ENCODE measurements at regions not wholly inside any gene's neighbourhood (a gene's known extent, or its start where the extent isn't known, plus 50 kb on each side); places are given as distances from the start of the nearest gene placed in this dataset.

DNA sequence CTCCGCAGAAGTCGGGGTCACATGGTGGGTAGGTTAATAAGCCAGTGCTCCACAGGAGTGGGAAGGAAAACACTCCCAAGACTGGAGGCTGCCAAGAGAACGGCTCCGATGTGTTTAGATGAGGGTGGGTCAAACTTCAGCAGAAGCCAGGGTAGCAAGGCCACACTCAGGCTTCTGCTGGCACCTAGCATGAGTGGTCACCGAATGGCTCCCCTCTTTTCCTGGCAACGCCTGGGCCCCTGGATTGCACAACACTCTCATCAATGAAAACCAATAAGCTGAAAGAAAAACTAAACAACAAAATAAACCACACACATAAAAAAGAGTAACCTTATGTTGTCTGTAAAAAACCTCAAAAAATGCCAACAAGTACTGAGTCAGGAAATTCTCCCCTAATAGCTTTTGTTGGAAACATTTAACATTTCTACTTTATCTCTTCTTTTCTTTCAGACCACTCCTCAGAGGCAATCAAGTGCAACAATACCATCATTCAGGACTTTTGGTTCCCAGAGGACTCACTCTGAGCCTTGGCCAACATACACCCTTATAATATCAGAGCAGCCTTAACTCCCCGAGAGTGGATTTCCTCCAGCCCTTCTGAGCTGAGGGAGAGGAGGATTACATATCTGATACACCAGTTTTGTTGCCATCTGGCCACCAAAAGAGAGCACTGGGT is 279.9 kb downstream of the ENC1 start:
- H3K36me3 ChIP-seq (ENCODE audit: control insufficient read depth in 2 of 2, extremely low read depth in 1 of 2, insufficient read depth in 2 of 2, low read length in 2 of 2), result no peaks in the 10 kb centered on the region
- H3K9me3 ChIP-seq (replicated peaks; ENCODE audit: control insufficient read depth, insufficient read depth, low read length), result no peaks in the 10 kb centered on the region
- H3K27me3 ChIP-seq (ENCODE audit: control insufficient read depth in 2 of 2, insufficient read depth in 2 of 2, low read length in 2 of 2), result peaks cover 0 to 4% of the 10 kb centered on the region in 2 experiments
- H4K20me1 ChIP-seq (replicated peaks; ENCODE audit: control insufficient read depth, extremely low read depth, insufficient read depth, low read length), result no peaks in the 10 kb centered on the region
- H3K4me3 ChIP-seq (replicated peaks in 1 of 3; ENCODE audit: insufficient read depth in 1 of 3, low read depth in 1 of 3, low read length in 3 of 3), result no peak overlapping the region
- no peak overlapping the region for H3K4me2 ChIP-seq (ENCODE audit: insufficient read depth, low read length)
- H3K4me1 ChIP-seq (ENCODE audit: control insufficient read depth, extremely low read depth, insufficient read depth, low read length), result no peaks in the 10 kb centered on the region
- H3K27ac ChIP-seq (ENCODE audit: insufficient read depth, low read depth, low read length), result no peak overlapping the region
- no peaks in the 10 kb centered on the region for H3K9me1 ChIP-seq (replicated peaks; ENCODE audit: control insufficient read depth, extremely low read depth, insufficient read depth, low read length)
- no peak overlapping the region for H2AFZ ChIP-seq (ENCODE audit: low read depth, low read length)
- no peak overlapping the region for H3K9ac ChIP-seq (replicated peaks; ENCODE audit: extremely low read depth, insufficient read depth, low read length)
- TF ChIP-seq GATA2 (IDR thresholded peaks at IDR 0.05; ENCODE audit: insufficient read depth, insufficient read length, low read depth, low read length) (no peak), FOS (IDR thresholded peaks at IDR 0.05; ENCODE audit: borderline replicate concordance, insufficient read depth, low read length) (no peak), POLR2A (IDR thresholded peaks at IDR 0.05; ENCODE audit: low read depth, low read length) (no peak), POLR2AphosphoS5 (IDR thresholded peaks at IDR 0.05; ENCODE audit: insufficient read depth, low read depth, low read length) (no peak)
- TF ChIP-seq, protein P1, sequence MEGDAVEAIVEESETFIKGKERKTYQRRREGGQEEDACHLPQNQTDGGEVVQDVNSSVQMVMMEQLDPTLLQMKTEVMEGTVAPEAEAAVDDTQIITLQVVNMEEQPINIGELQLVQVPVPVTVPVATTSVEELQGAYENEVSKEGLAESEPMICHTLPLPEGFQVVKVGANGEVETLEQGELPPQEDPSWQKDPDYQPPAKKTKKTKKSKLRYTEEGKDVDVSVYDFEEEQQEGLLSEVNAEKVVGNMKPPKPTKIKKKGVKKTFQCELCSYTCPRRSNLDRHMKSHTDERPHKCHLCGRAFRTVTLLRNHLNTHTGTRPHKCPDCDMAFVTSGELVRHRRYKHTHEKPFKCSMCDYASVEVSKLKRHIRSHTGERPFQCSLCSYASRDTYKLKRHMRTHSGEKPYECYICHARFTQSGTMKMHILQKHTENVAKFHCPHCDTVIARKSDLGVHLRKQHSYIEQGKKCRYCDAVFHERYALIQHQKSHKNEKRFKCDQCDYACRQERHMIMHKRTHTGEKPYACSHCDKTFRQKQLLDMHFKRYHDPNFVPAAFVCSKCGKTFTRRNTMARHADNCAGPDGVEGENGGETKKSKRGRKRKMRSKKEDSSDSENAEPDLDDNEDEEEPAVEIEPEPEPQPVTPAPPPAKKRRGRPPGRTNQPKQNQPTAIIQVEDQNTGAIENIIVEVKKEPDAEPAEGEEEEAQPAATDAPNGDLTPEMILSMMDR (IDR thresholded peaks at IDR 0.05; ENCODE audit: extremely low read depth in 1 of 2, insufficient read depth in 1 of 2, low read depth in 1 of 2, low read length in 2 of 2), result no peak
- FAIRE-seq, result no peak
- ChIA-PET POLR2A (no interaction called here), CTCF (no interaction called here)
- H3K79me2 ChIP-seq (ENCODE audit: control insufficient read depth, insufficient read depth, low read length), result no peaks in the 10 kb centered on the region
- dilution Hi-C loops (cut with MboI; ENCODE audit: extremely low pct_ligation_motif_present, low sequenced_read_pairs) (no loop called here), intact Hi-C loops (cut with micrococcal nuclease) (no loop called here)
- DNase-seq (ENCODE audit: low read depth, low spot score), result no peak
- BruUV-seq (replicated peaks), result no TSS peak

DNA sequence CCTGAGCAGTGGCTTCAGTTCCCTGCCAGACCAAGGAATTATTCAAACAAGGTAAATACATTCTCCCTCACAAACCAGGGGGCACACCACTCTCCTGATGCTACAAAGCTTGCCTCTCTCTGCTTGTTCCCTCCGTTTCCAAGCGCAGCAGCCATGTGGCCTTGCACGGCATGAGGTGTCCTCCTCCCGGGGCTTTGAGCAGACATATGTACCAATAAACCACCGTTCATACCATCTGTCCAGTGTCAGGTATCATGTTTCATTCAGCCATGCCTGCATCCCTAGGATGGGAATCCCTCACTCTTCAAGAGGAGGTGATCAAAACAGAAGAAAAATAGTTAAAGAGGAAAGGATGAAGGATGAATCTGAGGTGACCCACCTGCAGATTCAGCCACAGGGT is 282.7 kb downstream of the ENC1 start:
- Histone ChIP-seq H4K20me1 (replicated peaks; ENCODE audit: control insufficient read depth, extremely low read depth, insufficient read depth, low read length) (no peaks in the 10 kb centered on the region), H2AFZ (ENCODE audit: low read depth, low read length) (no peak overlapping the region), H3K27me3 (ENCODE audit: control insufficient read depth in 2 of 2, insufficient read depth in 2 of 2, low read length in 2 of 2) (peaks cover 0 to 4% of the 10 kb centered on the region in 2 experiments), H3K9me1 (replicated peaks; ENCODE audit: control insufficient read depth, extremely low read depth, insufficient read depth, low read length) (no peaks in the 10 kb centered on the region), H3K79me2 (ENCODE audit: control insufficient read depth, insufficient read depth, low read length) (no peaks in the 10 kb centered on the region), H3K36me3 (ENCODE audit: control insufficient read depth in 2 of 2, extremely low read depth in 1 of 2, insufficient read depth in 2 of 2, low read length in 2 of 2) (no peaks in the 10 kb centered on the region), H3K27ac (ENCODE audit: insufficient read depth, low read depth, low read length) (no peak overlapping the region), H3K9ac (replicated peaks; ENCODE audit: extremely low read depth, insufficient read depth, low read length) (no peak overlapping the region), H3K4me1 (ENCODE audit: control insufficient read depth, extremely low read depth, insufficient read depth, low read length) (no peaks in the 10 kb centered on the region), H3K4me3 (replicated peaks in 1 of 3; ENCODE audit: insufficient read depth in 1 of 3, low read depth in 1 of 3, low read length in 3 of 3) (no peak overlapping the region), H3K9me3 (replicated peaks; ENCODE audit: control insufficient read depth, insufficient read depth, low read length) (no peaks in the 10 kb centered on the region), H3K4me2 (ENCODE audit: insufficient read depth, low read length) (no peak overlapping the region)
- dilution Hi-C loops (cut with MboI; ENCODE audit: extremely low pct_ligation_motif_present, low sequenced_read_pairs), result no loop called here
- ChIA-PET CTCF (no interaction called here), POLR2A (no interaction called here)
- BruUV-seq (replicated peaks), result no TSS peak
- TF ChIP-seq, protein P2, sequence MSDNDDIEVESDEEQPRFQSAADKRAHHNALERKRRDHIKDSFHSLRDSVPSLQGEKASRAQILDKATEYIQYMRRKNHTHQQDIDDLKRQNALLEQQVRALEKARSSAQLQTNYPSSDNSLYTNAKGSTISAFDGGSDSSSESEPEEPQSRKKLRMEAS (IDR thresholded peaks at IDR 0.05; ENCODE audit: insufficient read depth, insufficient read length), result no peak
- TF ChIP-seq JUN (IDR thresholded peaks at IDR 0.05; ENCODE audit: borderline replicate concordance, insufficient read depth, insufficient read length, low read depth) (no peak), FOS (IDR thresholded peaks at IDR 0.05; ENCODE audit: borderline replicate concordance, insufficient read depth, low read length) (no peak), POLR2AphosphoS5 (IDR thresholded peaks at IDR 0.05; ENCODE audit: insufficient read depth, low read depth, low read length) (no peak), GATA2 (IDR thresholded peaks at IDR 0.05; ENCODE audit: insufficient read depth, insufficient read length, low read depth, low read length) (no peak), POLR2A (IDR thresholded peaks at IDR 0.05; ENCODE audit: low read depth, low read length) (no peak), EZH2 (IDR thresholded peaks at IDR 0.05; ENCODE audit: borderline replicate concordance, low read depth, low read length, severe bottlenecking) (no peak), MYC (IDR thresholded peaks at IDR 0.05; ENCODE audit: low read depth, low read length) (no peak)
- TF ChIP-seq, protein P1 (IDR thresholded peaks at IDR 0.05; ENCODE audit: extremely low read depth in 1 of 2, insufficient read depth in 1 of 2, low read depth in 1 of 2, low read length in 2 of 2), result no peak
- DNase-seq (ENCODE audit: low read depth, low spot score) (no peak), FAIRE-seq (no peak)
- intact Hi-C loops (cut with micrococcal nuclease), result no loop called here

Data from endothelial cell of umbilical vein (primary cell).